HG02759 (cell line): ENCODE measurements at regions not wholly inside any gene's neighbourhood (a gene's known extent, or its start where the extent isn't known, plus 50 kb on each side); places are given as distances from the start of the nearest gene placed in this dataset.

Experiments
- ATAC-seq: cut with Tn5 transposase; IDR thresholded peaks from one replicate; pipeline ENCODE4 v1.9.1; 2021; ENCODE audit warnings: mild to moderate bottlenecking, moderate library complexity; ENCODE audit not compliant: unreplicated experiment

DNA sequence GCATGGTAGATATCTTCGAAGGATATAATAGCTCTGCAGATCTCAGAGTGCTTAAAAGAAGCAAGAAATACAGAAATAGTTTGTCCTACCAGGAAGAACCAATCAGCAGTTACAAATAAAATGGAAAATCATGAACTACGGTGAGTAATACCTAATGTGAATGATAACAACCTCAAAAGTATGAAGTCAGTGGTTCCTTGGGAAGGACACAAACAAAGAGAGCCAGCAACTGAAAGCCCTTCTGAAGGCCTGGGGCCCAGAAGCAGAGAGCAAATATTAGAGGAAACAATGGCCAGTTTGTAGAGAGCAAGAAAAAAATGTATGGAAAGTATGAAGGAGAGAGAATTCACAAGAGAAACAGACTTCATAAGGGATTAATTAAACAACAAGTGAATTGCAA lies 226.8 kb upstream of the CHST9 start:
- no peak for ATAC-seq

GRCh38 chr18:27411013-27411412 lies 225.9 kb upstream of the CHST9 start:
- no peak for ATAC-seq

- ATAC-seq, result no peak
These were observed 219.7 kb upstream of the CHST9 start for GRCh38 chr18:27404855-27405254.

DNA sequence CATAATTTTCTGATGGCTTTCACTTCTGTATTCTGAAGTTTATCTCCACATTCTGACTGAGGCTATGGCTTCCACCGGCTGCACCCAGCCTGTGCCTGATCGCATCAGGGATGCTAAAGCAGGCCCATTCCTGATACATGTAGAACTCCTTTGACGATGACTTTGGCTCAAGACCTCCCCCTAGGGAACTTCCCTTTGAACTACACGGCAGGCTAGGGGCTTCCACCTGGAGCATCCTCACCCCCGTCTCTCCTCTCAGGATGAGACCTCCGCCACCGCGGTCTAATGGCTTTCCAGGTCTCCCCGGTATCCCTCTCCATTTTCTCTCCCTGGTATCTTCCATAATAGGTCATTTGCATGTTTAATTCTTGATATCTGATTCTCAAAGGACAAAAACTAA lies 214.9 kb upstream of the CHST9 start:
- no peak for ATAC-seq

DNA sequence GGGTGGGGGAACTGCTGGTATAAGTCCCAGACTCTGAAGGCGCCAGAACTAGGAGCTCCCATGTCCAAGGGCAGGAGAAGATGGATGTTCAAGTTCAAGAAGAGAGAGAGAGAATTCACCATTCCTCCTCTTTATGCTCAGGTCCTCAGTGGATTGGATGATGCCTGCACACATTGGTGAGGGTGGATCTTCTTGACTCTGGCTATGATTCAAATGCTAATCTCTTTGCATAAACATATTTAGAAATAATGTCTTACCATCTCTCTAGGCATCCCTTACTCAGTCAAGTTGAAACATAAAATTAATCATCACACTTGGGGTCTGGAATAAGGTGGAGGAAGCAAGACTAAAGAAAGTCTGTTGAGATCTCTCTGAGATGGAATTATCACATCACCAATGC lies 210.6 kb upstream of the CHST9 start:
- ATAC-seq, result no peak

DNA sequence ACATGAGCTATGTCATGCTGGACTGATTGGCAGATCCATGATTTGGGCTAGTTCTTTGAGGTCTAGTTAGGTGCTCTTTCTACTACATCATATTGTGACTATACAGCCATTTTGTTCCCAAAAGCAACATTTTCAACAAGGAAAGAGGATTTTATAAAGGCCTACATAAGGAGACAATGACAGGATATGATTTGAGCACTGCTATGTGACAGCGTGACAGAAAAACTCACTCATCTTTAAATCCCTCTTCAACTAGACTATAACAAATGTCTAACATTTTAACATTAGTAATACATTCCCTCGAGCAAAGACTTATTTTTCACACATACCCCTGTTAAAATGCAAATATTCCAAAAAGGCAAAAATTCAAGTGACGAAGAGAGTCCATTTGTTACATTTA lies 209.6 kb upstream of the CHST9 start:
- no peak for ATAC-seq

DNA sequence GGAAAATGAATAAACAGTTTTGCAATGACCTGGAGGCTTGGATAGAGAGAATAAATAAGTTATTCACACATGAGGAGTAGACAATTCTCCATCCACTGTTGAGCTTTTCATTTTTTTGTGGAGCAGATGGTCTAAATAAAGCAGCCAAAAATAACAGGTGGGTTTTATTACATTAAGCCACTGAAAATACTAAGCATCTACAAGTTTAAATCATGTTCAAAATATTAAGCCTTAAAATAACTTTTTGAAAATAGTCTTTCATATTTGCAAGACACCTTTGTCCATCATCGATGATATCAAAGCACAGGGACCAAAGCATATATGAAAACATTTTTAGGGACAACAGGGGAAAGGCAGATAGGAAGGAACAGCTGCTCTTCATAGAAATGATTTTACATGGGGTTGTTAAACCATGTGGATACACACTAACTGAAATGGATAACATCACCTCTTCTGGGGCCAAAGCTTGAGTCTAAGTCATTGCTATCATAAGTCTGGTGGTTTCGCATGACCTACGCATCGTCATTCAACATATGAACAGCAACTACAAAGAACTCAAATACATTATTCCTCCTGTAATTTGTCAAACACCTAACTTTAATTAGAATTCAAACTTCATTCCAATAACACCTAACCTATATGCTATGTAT lies 197.6 kb upstream of the CHST9 start:
- no peak for ATAC-seq

GRCh38 chr18:27378431-27379095 lies 193.5 kb upstream of the CHST9 start:
- peak; percentile 78 for ATAC-seq

DNA sequence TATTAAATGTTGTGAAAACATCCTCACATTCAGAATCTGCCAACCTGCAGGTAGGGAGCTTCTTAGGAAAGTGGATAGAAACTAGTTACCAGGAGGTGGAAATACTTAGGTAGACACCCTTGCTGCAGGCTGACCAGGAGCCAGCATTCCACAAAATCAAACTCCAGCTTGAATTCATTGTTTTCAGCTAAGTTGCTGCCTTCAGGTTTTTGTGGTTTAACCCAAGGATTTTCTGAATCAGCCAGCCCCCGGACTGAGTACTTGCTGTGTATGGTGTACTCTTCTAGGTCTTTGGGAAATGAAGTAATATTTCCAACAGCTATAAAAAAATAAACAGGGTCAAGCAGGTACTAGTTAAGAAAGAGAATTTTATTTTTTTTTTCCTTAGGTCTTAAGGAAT lies 192.1 kb upstream of the CHST9 start:
- ATAC-seq, result no peak

DNA sequence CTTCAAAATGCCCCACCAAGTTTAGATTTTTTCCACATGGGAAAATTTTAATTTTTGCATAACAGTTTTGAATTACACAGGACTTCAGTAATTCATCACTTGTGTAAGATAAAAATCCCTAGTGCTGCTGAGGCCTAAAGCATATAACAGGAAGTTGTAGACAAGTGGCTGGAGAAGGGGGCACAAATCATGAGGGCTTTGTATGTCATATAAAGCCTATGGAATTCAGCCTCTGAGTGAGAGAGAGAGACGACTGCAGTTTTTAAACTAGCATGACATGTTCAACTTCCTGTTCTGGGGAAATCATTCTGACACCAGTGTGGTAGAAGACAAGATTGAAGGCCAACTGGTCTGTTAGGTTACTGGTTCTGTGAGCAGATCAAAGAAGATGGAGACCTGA lies 187.3 kb upstream of the CHST9 start:
- ATAC-seq, result no peak

- no peak for ATAC-seq
These were observed 181.6 kb upstream of the CHST9 start for GRCh38 chr18:27366665-27367064.

- no peak for ATAC-seq
These were observed 181.0 kb upstream of the CHST9 start for GRCh38 chr18:27366151-27366550.

- ATAC-seq, result no peak
These were observed 178.8 kb upstream of the CHST9 start for GRCh38 chr18:27363872-27364271.

- ATAC-seq, result no peak
These were observed 176.4 kb upstream of the CHST9 start for GRCh38 chr18:27361477-27361876.

DNA sequence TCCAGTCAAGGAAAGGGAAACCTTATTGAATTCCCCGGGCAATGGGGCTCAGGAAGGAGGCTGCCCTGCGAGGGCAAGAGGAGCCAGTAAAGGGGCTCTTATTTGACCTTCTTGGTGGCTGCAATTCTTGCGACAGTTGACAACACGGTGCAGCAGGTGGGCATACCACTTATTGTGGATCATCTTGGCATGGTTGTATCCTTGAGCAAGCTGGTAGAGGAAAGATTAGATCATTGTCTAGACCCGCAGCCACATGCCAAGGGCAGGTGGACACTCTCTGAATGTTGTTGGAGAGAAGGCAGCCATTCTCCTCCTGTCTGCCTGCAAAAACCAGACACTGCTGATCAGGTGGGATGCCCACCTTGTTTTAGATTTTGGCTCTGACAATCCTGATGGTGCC lies 170.2 kb upstream of the CHST9 start:
- ATAC-seq, result no peak

DNA sequence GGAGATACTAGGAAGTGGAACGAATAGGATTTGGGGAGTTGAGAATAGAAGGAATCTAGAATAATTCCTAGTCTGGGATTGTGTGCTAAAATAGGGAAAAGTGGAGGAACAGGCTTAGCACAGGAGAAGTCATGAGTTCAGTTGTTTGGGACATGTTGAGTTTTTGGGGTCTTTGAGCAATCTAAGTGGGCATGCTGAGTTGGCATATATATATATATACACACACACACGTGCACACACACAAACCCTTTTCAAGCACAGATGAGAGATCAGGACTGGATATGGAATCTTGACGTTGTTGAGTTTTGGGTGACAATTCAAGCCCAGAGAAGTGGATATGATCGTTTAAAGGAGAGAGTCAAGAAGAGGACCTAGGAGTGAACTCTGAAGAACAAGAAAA lies 168.2 kb upstream of the CHST9 start:
- no peak for ATAC-seq

DNA sequence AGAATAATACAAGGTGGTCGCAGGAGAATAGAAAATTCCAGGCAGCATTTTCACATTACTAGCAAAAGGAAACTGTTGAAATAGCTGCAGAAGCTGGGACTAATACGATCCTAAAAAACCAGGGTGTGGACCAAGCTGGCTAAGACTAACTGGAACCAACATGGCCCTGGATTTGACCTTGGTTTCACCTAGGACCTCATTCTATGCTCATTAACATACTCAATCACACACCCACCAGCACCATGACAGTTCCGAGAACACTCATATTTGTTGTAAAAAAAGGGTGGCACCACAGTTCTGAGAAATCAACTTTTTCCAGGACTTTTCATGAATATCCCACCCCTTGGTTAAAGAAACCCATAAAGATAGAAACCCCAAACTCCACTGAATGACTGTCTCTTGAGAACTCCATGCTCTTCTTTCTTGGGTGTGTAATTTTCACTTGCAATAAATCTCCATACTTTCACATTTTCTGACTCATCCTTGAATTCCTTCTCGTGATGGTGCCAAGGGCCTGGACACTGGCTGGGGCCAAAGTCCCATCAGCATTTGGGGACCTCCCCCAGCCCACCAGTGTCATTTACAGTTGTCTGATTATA lies 164.3 kb upstream of the CHST9 start:
- no peak for ATAC-seq

DNA sequence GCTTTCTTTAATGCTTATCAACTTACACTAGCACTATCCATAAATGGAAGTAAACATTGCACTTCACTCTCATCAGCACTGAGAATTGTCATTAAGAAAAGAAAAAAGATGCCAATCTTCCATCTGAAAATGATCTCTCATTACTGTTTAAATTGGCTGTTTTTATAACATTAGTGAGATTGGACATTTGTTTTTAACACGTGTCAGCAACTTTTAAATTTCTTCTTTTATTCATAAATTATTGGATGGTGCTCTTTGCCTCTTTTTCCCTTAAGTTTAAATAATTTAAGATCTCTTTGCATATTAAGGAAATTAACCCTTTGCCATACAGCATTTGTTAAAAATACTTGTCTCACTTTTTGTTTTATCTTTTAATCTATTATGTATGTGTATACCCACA lies 146.5 kb upstream of the CHST9 start:
- no peak for ATAC-seq

DNA sequence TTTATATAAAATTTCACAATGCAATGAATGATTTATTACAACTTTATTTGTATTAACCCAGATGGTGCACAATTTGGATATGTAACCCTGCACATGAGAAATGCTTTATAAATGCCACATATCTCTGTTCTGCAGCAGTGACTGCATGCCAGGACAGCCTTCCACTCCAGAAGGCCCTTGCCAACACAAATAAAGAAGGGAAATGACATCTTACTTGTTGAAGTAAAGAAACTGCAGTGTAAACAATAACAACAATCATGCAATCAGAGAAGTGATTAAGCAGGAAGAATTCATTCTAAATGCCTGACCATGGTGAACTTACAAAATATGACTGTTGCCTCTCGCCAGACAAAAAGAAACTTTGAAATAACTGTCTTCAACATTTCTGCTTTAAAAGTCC lies 129.9 kb upstream of the CHST9 start:
- no peak for ATAC-seq

DNA sequence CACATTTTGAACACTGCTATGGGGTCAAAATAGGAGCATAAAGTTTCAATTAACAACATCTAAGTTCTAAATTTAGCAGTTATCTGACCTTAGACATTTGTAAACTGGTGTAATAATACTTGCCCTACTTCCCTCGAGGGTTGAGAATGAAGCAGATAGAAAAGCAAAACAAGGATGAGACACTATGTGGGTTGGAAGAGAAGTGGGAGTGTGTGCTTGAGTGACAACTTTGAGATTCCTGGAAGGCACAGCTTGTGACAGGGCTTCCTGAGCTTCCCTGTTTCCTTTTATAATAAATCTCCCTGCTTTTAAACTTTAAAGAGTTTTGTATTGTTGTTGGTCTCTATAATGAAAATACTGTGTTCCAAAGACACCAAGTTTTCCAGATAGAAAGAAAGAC lies 128.6 kb upstream of the CHST9 start:
- ATAC-seq, result no peak

GRCh38 chr18:27312853-27313252 lies 127.7 kb upstream of the CHST9 start:
- no peak for ATAC-seq

GRCh38 chr18:27312153-27312552 lies 127.0 kb upstream of the CHST9 start:
- no peak for ATAC-seq

DNA sequence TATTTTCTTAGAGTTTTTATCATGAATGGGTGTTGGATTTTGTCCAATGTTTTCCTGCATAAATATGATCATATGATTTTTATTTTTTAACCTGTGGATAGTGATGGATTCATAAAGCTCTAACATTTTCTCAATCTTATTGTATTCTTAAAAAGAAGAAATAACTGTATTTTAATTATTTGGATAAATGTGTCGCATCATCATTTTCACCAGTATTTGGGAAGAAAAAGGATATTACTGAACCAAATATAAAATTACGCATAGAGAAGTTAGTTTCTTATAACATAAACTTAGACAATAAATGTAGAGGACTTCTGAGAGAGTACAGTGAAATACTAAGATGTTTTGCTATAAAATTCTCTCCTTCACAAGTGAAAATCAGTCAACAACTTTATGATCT lies 126.0 kb upstream of the CHST9 start:
- no peak for ATAC-seq
